ENCODE measurements at regions not wholly inside any gene's neighbourhood (a gene's known extent, or its start where the extent isn't known, plus 50 kb on each side); places are given as distances from the start of the nearest gene placed in this dataset.

GRCh38 chr3:67713764-67714469, 59.5 kb upstream of the SUCLG2 start:
- no peak overlapping the region for H3K27ac ChIP-seq (ENCODE audit: low read depth, low read length, poor library complexity, severe bottlenecking)
- CTCF ChIA-PET = no interaction called here
- no peaks in the 10 kb centered on the region for H3K4me1 ChIP-seq (ENCODE audit: insufficient read depth, low read length, poor library complexity, severe bottlenecking)
- no peak overlapping the region for H3K4me3 ChIP-seq (ENCODE audit: low read depth, low read length, poor library complexity, severe bottlenecking)
- BruUV-seq (replicated peaks) = no TSS peak
- H3K9me3 ChIP-seq (ENCODE audit: low read depth, low read length, poor library complexity, severe bottlenecking) = no peaks in the 10 kb centered on the region
- TF ChIP-seq CTCF (conservative IDR thresholded peaks at IDR 0.05; ENCODE audit: low read depth, low read length) (no peak), EZH2 (IDR thresholded peaks at IDR 0.05; ENCODE audit: borderline replicate concordance, low read depth, low read length, poor library complexity, severe bottlenecking) (no peak)
- POLR2A ChIA-PET (ENCODE audit: low non-redundant PET) = no interaction called here
- DNase-seq (ENCODE audit: low spot score) = no peak
- no peaks in the 10 kb centered on the region for H3K36me3 ChIP-seq (ENCODE audit: insufficient read depth, low read length, poor library complexity, severe bottlenecking)
- no peaks in the 10 kb centered on the region for H3K27me3 ChIP-seq (replicated peaks; ENCODE audit: insufficient read depth, low read depth, low read length, poor library complexity)
- intact Hi-C loops (cut with micrococcal nuclease; ENCODE audit: unreplicated experiment) = no loop called here

GRCh38 chr3:67712259-67712658, 57.8 kb upstream of the SUCLG2 start:
- Histone ChIP-seq H3K36me3 (ENCODE audit: insufficient read depth, low read length, poor library complexity, severe bottlenecking) (no peaks in the 10 kb centered on the region), H3K4me1 (ENCODE audit: insufficient read depth, low read length, poor library complexity, severe bottlenecking) (no peaks in the 10 kb centered on the region), H3K4me3 (ENCODE audit: low read depth, low read length, poor library complexity, severe bottlenecking) (no peak overlapping the region), H3K27ac (ENCODE audit: low read depth, low read length, poor library complexity, severe bottlenecking) (no peak overlapping the region), H3K9me3 (ENCODE audit: low read depth, low read length, poor library complexity, severe bottlenecking) (no peaks in the 10 kb centered on the region), H3K27me3 (replicated peaks; ENCODE audit: insufficient read depth, low read depth, low read length, poor library complexity) (no peaks in the 10 kb centered on the region)
- intact Hi-C loops (cut with micrococcal nuclease; ENCODE audit: unreplicated experiment) = no loop called here
- TF ChIP-seq EZH2 (IDR thresholded peaks at IDR 0.05; ENCODE audit: borderline replicate concordance, low read depth, low read length, poor library complexity, severe bottlenecking) (no peak), CTCF (conservative IDR thresholded peaks at IDR 0.05; ENCODE audit: low read depth, low read length) (no peak)
- no TSS peak for BruUV-seq (replicated peaks)
- ChIA-PET CTCF (no interaction called here), POLR2A (ENCODE audit: low non-redundant PET) (interaction anchor here (0.6 kb wide), 1 partner anchor 700 kb away, joined by 3 read pairs; no protein-coding TSS in a partner anchor)
- DNase-seq (ENCODE audit: low spot score) = no peak

GRCh38 chr3:67710396-67710795, 56.0 kb upstream of the SUCLG2 start:
- Histone ChIP-seq H3K36me3 (ENCODE audit: insufficient read depth, low read length, poor library complexity, severe bottlenecking) (no peaks in the 10 kb centered on the region), H3K27me3 (replicated peaks; ENCODE audit: insufficient read depth, low read depth, low read length, poor library complexity) (no peaks in the 10 kb centered on the region), H3K9me3 (ENCODE audit: low read depth, low read length, poor library complexity, severe bottlenecking) (no peaks in the 10 kb centered on the region), H3K4me3 (ENCODE audit: low read depth, low read length, poor library complexity, severe bottlenecking) (no peak overlapping the region), H3K27ac (ENCODE audit: low read depth, low read length, poor library complexity, severe bottlenecking) (no peak overlapping the region), H3K4me1 (ENCODE audit: insufficient read depth, low read length, poor library complexity, severe bottlenecking) (no peaks in the 10 kb centered on the region)
- TF ChIP-seq CTCF (conservative IDR thresholded peaks at IDR 0.05; ENCODE audit: low read depth, low read length) (no peak), EZH2 (IDR thresholded peaks at IDR 0.05; ENCODE audit: borderline replicate concordance, low read depth, low read length, poor library complexity, severe bottlenecking) (no peak)
- intact Hi-C loops (cut with micrococcal nuclease; ENCODE audit: unreplicated experiment) = no loop called here
- DNase-seq (ENCODE audit: low spot score) = no peak
- POLR2A ChIA-PET (ENCODE audit: low non-redundant PET) = no interaction called here
- no TSS peak for BruUV-seq (replicated peaks)
- CTCF ChIA-PET = no interaction called here
